DOHH2 (cell line): ENCODE measurements at regions not wholly inside any gene's neighbourhood (a gene's known extent, or its start where the extent isn't known, plus 50 kb on each side); places are given as distances from the start of the nearest gene placed in this dataset.

Experiments used
- CTCF ChIP-seq: fragments of 200-600 bp; sonication (generic); IDR thresholded peaks from one replicate; pipeline ENCODE4 v1.5.1; 2014; ENCODE audit warnings: antibody characterized with exemption, mild to moderate bottlenecking, low read depth, low read length; ENCODE audit not compliant: poor library complexity, severe bottlenecking
- EZH2phosphoT487 ChIP-seq: fragments of 200-600 bp; sonication (generic); IDR thresholded peaks from 2 replicates; pipeline ENCODE4 v1.6.1; 2017; ENCODE audit warnings: borderline replicate concordance, mild to moderate bottlenecking, antibody characterized with exemption, low read length, moderate library complexity, mixed read lengths

DNA sequence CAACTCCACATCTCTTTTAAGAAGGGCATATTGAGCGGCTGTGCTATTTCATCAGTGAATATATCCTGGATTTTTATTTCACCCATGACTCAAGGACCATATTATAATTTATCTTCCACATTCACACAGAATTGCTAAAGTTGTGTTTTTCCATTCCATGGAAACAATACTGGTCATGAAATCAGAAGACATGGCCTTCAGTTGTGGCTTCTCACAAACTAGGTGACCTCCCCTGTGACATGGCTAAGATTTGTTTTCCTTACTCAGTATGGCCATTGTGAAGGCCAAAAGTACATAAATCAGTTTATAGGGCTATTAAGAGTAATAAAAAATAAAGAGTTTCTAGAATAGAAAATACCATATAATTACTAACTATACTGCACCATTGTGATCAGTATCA lies 415.6 kb downstream of the OXSM start:
- TF ChIP-seq CTCF, result no peak
- TF ChIP-seq EZH2phosphoT487, result no peak
